ENCODE measurements at regions not wholly inside any gene's neighbourhood (a gene's known extent, or its start where the extent isn't known, plus 50 kb on each side); places are given as distances from the start of the nearest gene placed in this dataset.

GRCh38 chr1:30650968-30651320 is 72.4 kb downstream of the MATN1 start:
- H3K36me3 Mint-ChIP-seq (ENCODE audit: low read depth) = no peaks in the 10 kb centered on the region
- no peaks in the 10 kb centered on the region for H3K4me1 Mint-ChIP-seq (ENCODE audit: low read depth)
- no peak overlapping the region for H3K27ac Mint-ChIP-seq (ENCODE audit: unreplicated experiment)
- H3K4me3 Mint-ChIP-seq (ENCODE audit: unreplicated experiment) = no peak overlapping the region
- H3K9me3 Mint-ChIP-seq (ENCODE audit: low read depth) = no peaks in the 10 kb centered on the region
- TF ChIP-seq CTCF (IDR thresholded peaks at IDR 0.05) = no peak
- peaks cover 26% of the 10 kb centered on the region for H3K27me3 Mint-ChIP-seq (ENCODE audit: low read depth)
- peak; percentile 49 for DNase-seq (ENCODE audit: low spot score)

GRCh38 chr1:30650038-30650967 is 73.1 kb downstream of the MATN1 start:
- H3K27ac Mint-ChIP-seq (ENCODE audit: unreplicated experiment) = no peak overlapping the region
- no peak for TF ChIP-seq CTCF (IDR thresholded peaks at IDR 0.05)
- H3K27me3 Mint-ChIP-seq (ENCODE audit: low read depth) = peaks cover 32% of the 10 kb centered on the region
- peak; percentile 61 for DNase-seq (ENCODE audit: low spot score)
- H3K9me3 Mint-ChIP-seq (ENCODE audit: low read depth) = no peaks in the 10 kb centered on the region
- H3K4me3 Mint-ChIP-seq (ENCODE audit: unreplicated experiment) = no peak overlapping the region
- H3K36me3 Mint-ChIP-seq (ENCODE audit: low read depth) = no peaks in the 10 kb centered on the region
- no peaks in the 10 kb centered on the region for H3K4me1 Mint-ChIP-seq (ENCODE audit: low read depth)

GRCh38 chr1:30649321-30649991 is 73.9 kb downstream of the MATN1 start:
- Mint-ChIP-seq H3K36me3 (ENCODE audit: low read depth) (no peaks in the 10 kb centered on the region), H3K27me3 (ENCODE audit: low read depth) (peaks cover 35% of the 10 kb centered on the region), H3K4me1 (ENCODE audit: low read depth) (no peaks in the 10 kb centered on the region), H3K9me3 (ENCODE audit: low read depth) (no peaks in the 10 kb centered on the region), H3K4me3 (ENCODE audit: unreplicated experiment) (no peak overlapping the region), H3K27ac (ENCODE audit: unreplicated experiment) (no peak overlapping the region)
- DNase-seq (ENCODE audit: low spot score) = peak; percentile 65
- no peak for TF ChIP-seq CTCF (IDR thresholded peaks at IDR 0.05)

GRCh38 chr1:30648408-30649000 is 74.9 kb downstream of the MATN1 start:
- Mint-ChIP-seq H3K4me3 (ENCODE audit: unreplicated experiment) (no peak overlapping the region), H3K9me3 (ENCODE audit: low read depth) (no peaks in the 10 kb centered on the region), H3K4me1 (ENCODE audit: low read depth) (no peaks in the 10 kb centered on the region), H3K27me3 (ENCODE audit: low read depth) (peaks cover 43% of the 10 kb centered on the region), H3K27ac (ENCODE audit: unreplicated experiment) (no peak overlapping the region), H3K36me3 (ENCODE audit: low read depth) (no peaks in the 10 kb centered on the region)
- DNase-seq (ENCODE audit: low spot score) = peak; percentile 7
- TF ChIP-seq CTCF (IDR thresholded peaks at IDR 0.05) = no peak

GRCh38 chr1:30645807-30646206 is 77.6 kb downstream of the MATN1 start:
- no peaks in the 10 kb centered on the region for H3K4me1 Mint-ChIP-seq (ENCODE audit: low read depth)
- H3K9me3 Mint-ChIP-seq (ENCODE audit: low read depth) = no peaks in the 10 kb centered on the region
- H3K4me3 Mint-ChIP-seq (ENCODE audit: unreplicated experiment) = no peak overlapping the region
- no peak overlapping the region for H3K27ac Mint-ChIP-seq (ENCODE audit: unreplicated experiment)
- H3K27me3 Mint-ChIP-seq (ENCODE audit: low read depth) = peaks cover 48% of the 10 kb centered on the region
- TF ChIP-seq CTCF (IDR thresholded peaks at IDR 0.05) = no peak
- DNase-seq (ENCODE audit: low spot score) = no peak
- H3K36me3 Mint-ChIP-seq (ENCODE audit: low read depth) = no peaks in the 10 kb centered on the region
